ENCODE measurements at regions not wholly inside any gene's neighbourhood (a gene's known extent, or its start where the extent isn't known, plus 50 kb on each side); places are given as distances from the start of the nearest gene placed in this dataset.
"Not testable (repeated sequence)": the region's sequence is repeated elsewhere in the genome, so short reads cannot be mapped to it uniquely, and the experiment has no call there.

DNA sequence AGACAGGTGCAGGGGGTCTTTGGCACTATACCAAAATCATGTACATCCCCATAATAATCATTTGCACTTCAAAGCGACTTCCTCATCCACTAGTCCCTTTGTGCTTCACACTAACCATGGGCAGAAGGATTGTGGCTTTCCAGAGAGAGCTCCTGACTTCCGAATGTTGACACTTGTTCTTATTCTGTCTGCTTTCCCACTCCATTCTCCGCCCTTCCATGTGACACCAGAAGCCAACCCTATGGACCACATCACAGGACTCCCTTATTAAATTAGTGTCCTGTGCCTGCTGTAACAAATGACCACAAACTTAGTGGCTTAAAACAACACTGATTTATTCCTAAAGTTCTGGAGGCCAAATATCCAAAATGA is 91.6 kb downstream of the CMC2 start:
- TF ChIP-seq, protein P1, sequence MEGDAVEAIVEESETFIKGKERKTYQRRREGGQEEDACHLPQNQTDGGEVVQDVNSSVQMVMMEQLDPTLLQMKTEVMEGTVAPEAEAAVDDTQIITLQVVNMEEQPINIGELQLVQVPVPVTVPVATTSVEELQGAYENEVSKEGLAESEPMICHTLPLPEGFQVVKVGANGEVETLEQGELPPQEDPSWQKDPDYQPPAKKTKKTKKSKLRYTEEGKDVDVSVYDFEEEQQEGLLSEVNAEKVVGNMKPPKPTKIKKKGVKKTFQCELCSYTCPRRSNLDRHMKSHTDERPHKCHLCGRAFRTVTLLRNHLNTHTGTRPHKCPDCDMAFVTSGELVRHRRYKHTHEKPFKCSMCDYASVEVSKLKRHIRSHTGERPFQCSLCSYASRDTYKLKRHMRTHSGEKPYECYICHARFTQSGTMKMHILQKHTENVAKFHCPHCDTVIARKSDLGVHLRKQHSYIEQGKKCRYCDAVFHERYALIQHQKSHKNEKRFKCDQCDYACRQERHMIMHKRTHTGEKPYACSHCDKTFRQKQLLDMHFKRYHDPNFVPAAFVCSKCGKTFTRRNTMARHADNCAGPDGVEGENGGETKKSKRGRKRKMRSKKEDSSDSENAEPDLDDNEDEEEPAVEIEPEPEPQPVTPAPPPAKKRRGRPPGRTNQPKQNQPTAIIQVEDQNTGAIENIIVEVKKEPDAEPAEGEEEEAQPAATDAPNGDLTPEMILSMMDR (IDR thresholded peaks at IDR 0.05; ENCODE audit: control insufficient read depth, extremely low read depth, insufficient read depth), result no peak
- no peak for DNase-seq (ENCODE audit: low read depth)
- no peak overlapping the region for H3K4me3 ChIP-seq (ENCODE audit: low read depth, low read length)

DNA sequence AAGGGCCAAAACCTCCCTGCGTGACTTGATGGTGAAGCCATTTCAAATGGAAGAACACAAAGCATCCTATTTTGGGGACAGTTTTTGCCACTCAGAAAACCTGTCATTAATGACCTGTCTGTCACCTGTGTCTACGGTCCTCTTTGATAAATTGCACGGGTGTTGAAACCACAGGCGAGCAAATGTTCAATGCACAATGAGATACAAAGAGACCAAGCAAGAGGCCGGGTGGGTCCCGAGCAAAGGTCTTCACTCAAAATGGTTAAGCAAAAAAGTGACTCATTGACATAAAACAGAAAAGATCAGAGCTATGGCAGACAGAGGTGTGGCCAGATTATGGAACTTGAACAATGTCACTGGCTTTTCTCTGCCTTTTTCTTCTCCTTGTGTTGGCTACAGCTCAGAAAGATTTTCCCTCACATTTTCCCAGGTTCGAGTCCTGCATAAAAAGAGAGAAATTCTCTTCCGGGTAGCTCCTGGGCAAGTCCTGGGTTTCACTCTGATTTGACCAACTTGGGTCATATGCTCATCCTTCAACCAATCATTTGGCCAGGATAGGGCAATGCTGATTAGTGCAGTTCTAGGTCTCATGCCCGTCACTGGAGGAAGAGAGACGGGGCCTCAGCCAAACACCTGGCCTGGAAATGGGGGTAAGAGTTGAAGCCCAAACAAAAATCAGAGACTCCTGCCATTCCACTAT is 92.2 kb downstream of the CMC2 start:
- no peak overlapping the region for H3K4me3 ChIP-seq (ENCODE audit: low read depth, low read length)
- DNase-seq (ENCODE audit: low read depth), result no peak
- TF ChIP-seq, protein P1 (IDR thresholded peaks at IDR 0.05; ENCODE audit: control insufficient read depth, extremely low read depth, insufficient read depth), result no peak

DNA sequence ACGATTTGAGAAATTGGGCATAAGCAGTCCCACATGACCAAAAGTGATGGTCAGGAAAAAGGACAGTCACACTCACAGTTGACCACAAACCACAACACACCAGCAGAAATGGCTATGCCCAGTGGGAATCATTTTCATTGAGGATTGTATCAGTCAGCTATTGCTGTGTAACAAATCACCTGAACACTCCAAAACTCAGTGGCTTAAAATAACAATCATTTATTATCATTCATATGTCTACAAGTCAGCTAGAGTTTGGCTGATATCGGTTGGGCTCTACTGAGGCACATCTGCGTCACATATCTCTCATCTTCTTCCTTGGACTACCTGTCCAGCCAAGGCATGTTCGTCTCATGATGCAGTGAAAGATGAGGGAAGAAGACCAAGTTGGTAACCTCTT is 93.3 kb downstream of the CMC2 start:
- TF ChIP-seq, protein P1 (IDR thresholded peaks at IDR 0.05; ENCODE audit: control insufficient read depth, extremely low read depth, insufficient read depth), result no peak
- no peak overlapping the region for H3K4me3 ChIP-seq (ENCODE audit: low read depth, low read length)
- no peak for DNase-seq (ENCODE audit: low read depth)

DNA sequence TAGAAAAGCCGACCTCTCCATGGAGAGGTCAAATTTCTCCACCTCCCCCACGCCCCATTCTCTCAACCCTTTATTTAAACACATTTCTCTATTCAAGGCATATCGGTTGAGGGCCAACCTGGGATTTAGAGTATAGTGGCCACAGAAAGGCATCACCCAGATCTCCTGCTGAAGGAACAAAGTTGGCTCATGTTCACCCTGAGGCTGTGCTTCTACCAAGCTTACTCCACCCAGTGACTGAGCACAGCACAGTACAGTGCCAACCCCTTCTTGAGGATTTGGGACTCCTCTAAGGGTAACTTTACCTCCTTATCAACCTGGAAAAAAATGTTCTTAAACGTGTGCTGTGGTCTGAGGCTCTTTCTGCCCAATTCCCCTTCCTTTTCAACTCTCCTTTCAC is 94.0 kb downstream of the CMC2 start:
- TF ChIP-seq, protein P1 (IDR thresholded peaks at IDR 0.05; ENCODE audit: control insufficient read depth, extremely low read depth, insufficient read depth), result no peak
- no peak for DNase-seq (ENCODE audit: low read depth)
- no peak overlapping the region for H3K4me3 ChIP-seq (ENCODE audit: low read depth, low read length)

DNA sequence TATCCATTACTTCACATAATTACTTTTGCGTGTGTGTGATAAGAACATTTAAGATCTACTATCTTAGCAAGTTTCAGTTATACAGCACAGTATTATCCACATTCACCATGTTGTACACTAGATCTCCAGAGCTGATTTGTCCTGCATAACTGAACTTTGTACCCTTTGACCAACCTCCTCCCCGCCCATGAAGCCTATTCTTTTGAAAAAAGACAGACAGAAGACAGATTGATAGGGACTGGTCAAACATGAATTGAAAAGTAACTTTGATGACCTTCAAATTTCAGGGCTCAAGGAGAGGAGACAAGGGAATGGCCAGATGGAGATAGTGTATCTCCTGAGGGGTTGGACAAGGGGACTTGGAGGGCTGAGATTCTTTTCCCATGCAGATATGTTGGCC is 96.3 kb downstream of the CMC2 start:
- DNase-seq (ENCODE audit: low read depth), result no peak
- TF ChIP-seq, protein P1 (IDR thresholded peaks at IDR 0.05; ENCODE audit: control insufficient read depth, extremely low read depth, insufficient read depth), result no peak
- H3K4me3 ChIP-seq (ENCODE audit: low read depth, low read length), result no peak overlapping the region

DNA sequence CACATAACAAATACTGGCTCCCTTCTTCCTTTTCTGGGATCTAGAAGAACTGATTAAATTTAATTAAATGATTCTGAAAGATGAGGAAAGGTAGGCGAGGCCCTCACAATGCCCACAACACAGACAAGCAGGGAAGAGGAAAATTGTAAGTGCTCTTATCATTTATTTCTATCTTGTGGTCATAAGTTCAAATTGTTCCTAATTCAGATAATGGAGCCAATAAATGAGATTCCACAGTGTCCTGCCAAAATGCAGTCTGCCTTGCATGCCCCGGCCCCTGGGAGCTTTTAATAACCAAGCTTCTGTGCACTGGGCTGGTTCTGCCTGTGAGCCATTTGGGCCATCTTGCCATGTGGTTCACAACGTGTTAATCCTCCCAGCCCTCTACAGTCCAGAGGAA is 97.0 kb downstream of the CMC2 start:
- DNase-seq (ENCODE audit: low read depth), result peak; percentile 83
- TF ChIP-seq, protein P1 (IDR thresholded peaks at IDR 0.05; ENCODE audit: control insufficient read depth, extremely low read depth, insufficient read depth), result no peak
- no peak overlapping the region for H3K4me3 ChIP-seq (ENCODE audit: low read depth, low read length)

DNA sequence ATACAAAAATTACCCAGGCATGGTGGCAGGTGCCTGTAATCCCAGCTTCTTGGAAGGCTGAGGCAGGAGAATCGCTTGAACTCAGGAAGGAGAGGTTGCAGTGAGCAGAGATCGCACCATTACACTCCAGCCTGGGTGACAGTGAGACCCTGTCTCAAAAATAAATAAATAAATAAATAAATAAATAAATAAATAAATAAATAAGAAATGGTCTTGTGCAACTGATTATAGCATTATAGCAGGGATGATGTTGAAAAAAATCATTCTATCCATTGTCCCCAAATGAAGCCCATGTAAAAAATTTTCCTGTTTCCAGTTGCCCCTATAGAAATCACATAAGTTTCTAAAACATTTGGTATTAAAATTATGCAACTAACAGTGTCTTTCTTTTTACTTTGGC is 100.5 kb downstream of the CMC2 start:
- not testable (repeated sequence) for H3K4me3 ChIP-seq (ENCODE audit: low read depth, low read length); DNase-seq (ENCODE audit: low read depth)
